ENCODE measurements at regions not wholly inside any gene's neighbourhood (a gene's known extent, or its start where the extent isn't known, plus 50 kb on each side); places are given as distances from the start of the nearest gene placed in this dataset.
"Not testable (repeated sequence)": the region's sequence is repeated elsewhere in the genome, so short reads cannot be mapped to it uniquely, and the experiment has no call there.

DNA sequence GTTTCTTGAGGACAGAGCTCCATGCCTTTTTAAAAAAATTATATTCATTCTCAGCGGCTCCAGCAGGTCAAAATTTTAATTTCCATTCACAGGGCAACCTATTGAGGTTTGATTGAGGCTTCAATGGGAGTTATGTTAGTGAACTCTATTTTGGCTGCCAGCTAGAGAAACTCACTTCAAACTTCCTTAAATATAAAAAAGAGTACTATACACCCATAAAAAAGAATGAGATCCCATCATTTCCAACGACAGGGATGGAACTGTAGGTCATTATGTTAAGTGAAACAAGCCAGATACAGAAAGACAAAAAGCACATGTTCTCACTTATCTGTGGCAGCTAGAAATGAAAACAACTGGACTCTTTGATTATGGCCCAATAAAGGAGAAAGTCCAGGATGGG is 176.8 kb upstream of the IL12B start:
- Mint-ChIP-seq H3K9me3 (no peaks in the 10 kb centered on the region), H3K4me3 (no peak overlapping the region), H3K4me1 (no peaks in the 10 kb centered on the region), H3K27ac (no peak overlapping the region), H3K27me3 (no peaks in the 10 kb centered on the region), H3K36me3 (peaks cover 5% of the 10 kb centered on the region)
- DNase-seq (ENCODE audit: low spot score in 2 of 2) (no peak), ATAC-seq (ENCODE audit: low read depth) (no peak)

- DNase-seq (ENCODE audit: low spot score in 2 of 2) = no peak
- Mint-ChIP-seq H3K4me3 (no peak overlapping the region), H3K9me3 (no peaks in the 10 kb centered on the region), H3K27me3 (no peaks in the 10 kb centered on the region), H3K4me1 (no peaks in the 10 kb centered on the region), H3K36me3 (peaks cover 5% of the 10 kb centered on the region), H3K27ac (no peak overlapping the region)
- no peak for ATAC-seq (ENCODE audit: low read depth)
These were observed 177.4 kb upstream of the IL12B start for GRCh38 chr5:159507661-159508060.

DNA sequence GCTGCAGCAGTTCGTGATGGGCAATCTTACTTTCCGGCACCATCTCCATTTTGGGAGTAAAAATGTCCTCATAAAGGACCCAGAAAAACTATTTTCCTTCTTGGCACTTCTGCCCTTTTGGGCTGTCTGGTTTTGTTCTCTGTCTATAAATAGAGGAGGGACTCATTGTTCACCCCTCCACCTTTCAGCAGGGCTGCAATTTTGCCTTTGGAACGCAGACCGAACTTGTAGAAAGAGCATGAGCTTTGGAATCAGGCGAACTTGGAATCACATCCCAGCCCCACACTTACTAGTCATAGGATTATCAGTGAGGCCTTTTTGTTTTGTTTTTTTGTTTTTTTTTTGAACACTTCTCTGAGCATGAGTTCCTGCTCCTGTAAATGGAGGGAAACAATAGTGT is 178.1 kb upstream of the IL12B start:
- no peak for ATAC-seq (ENCODE audit: low read depth)
- Mint-ChIP-seq H3K9me3 (no peaks in the 10 kb centered on the region), H3K4me1 (no peaks in the 10 kb centered on the region), H3K27ac (no peak overlapping the region), H3K27me3 (no peaks in the 10 kb centered on the region), H3K4me3 (no peak overlapping the region), H3K36me3 (peaks cover 5% of the 10 kb centered on the region)
- no peak for DNase-seq (ENCODE audit: low spot score in 2 of 2)

- H3K9me3 Mint-ChIP-seq = no peaks in the 10 kb centered on the region
- no peak overlapping the region for H3K27ac Mint-ChIP-seq
- no peak overlapping the region for H3K4me3 Mint-ChIP-seq
- H3K4me1 Mint-ChIP-seq = no peaks in the 10 kb centered on the region
- ATAC-seq (ENCODE audit: low read depth) (no peak), DNase-seq (ENCODE audit: low spot score in 2 of 2) (no peak)
- no peaks in the 10 kb centered on the region for H3K27me3 Mint-ChIP-seq
- peaks cover 5% of the 10 kb centered on the region for H3K36me3 Mint-ChIP-seq
These were observed 178.8 kb upstream of the IL12B start for GRCh38 chr5:159509002-159509660.

DNA sequence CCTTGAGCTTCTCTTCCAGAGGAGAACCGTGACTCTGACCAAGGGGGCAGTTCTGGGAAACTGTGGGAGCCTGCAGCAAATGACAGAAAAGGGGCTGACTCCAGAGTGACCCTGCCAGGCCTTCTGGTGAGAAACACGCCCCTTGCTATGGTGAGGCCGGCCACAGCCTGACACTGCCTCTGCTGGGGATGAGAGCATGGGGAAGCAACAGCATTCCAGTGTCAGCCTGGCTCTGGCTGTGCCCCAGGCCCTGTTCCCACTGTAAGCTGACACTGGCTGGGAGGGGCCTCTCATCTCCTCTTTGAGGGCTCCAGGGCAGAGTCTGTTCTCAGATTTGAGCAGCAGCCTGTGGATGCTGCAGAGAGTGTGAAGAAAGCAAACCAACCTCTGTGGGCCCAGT is 180.0 kb upstream of the IL12B start:
- peaks cover 3% of the 10 kb centered on the region for H3K4me1 Mint-ChIP-seq
- no peaks in the 10 kb centered on the region for H3K27me3 Mint-ChIP-seq
- H3K27ac Mint-ChIP-seq = no peak overlapping the region
- no peaks in the 10 kb centered on the region for H3K9me3 Mint-ChIP-seq
- peaks cover 5% of the 10 kb centered on the region for H3K36me3 Mint-ChIP-seq
- DNase-seq (ENCODE audit: low spot score in 2 of 2) (no peak), ATAC-seq (ENCODE audit: low read depth) (no peak)
- H3K4me3 Mint-ChIP-seq = no peak overlapping the region

DNA sequence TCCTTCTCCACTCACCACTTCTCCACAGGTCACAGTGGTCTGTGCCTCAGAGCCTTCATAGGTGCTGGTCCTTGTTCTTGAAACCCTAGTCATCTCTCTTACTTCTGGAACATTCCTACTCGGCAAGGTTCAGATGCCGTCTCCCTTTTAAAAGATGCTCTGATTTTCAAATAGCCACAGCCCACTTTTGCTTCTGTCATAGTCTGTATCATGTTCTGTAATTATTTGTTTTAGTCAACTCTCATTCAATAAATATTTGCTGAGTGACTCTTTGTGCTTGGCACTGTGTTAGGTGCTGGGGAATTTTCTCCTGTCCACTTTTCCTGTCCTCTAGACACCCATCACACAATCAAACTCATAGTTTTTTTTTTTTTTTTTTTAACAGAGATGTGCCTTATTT is 181.3 kb upstream of the IL12B start:
- Mint-ChIP-seq H3K27ac (no peak overlapping the region), H3K9me3 (no peaks in the 10 kb centered on the region)

DNA sequence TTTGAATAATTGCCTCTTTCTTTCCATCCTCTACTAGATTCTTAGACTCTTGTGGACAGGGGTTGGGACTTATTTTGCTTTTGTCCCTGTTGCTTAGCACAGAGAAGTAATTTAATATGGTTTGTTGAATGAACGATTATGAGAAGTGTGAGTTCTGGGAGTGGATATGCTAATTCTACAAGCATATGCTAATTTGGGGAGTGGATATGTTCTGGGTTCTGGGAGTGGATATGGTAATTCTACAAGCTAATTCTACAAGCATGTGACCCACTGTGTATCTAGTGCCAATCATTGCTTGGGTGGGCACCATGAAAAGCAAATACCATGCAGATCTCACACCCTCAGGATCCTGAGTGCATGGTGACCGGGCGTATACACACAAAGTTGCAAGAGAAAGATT is 181.8 kb upstream of the IL12B start:
- Mint-ChIP-seq H3K27ac (no peak overlapping the region), H3K9me3 (no peaks in the 10 kb centered on the region), H3K4me3 (no peak overlapping the region), H3K36me3 (peaks cover 2% of the 10 kb centered on the region), H3K4me1 (peaks cover 7% of the 10 kb centered on the region), H3K27me3 (no peaks in the 10 kb centered on the region)
- no peak for DNase-seq (ENCODE audit: low spot score in 2 of 2)
- ATAC-seq (ENCODE audit: low read depth) = no peak

More for the DNA sequence above, 181.3 kb upstream of the IL12B start:
- H3K4me3 Mint-ChIP-seq = no peak overlapping the region
- DNase-seq (ENCODE audit: low spot score in 2 of 2) (no peak), ATAC-seq (ENCODE audit: low read depth) (no peak)
- peaks cover 7% of the 10 kb centered on the region for H3K4me1 Mint-ChIP-seq
- no peaks in the 10 kb centered on the region for H3K27me3 Mint-ChIP-seq
- H3K36me3 Mint-ChIP-seq = peaks cover 2% of the 10 kb centered on the region

- Mint-ChIP-seq H3K27ac (no peak overlapping the region), H3K4me1 (peaks cover 7% of the 10 kb centered on the region), H3K4me3 (no peak overlapping the region), H3K27me3 (no peaks in the 10 kb centered on the region), H3K9me3 (no peaks in the 10 kb centered on the region), H3K36me3 (peaks cover 4% of the 10 kb centered on the region)
- no peak for DNase-seq (ENCODE audit: low spot score in 2 of 2)
- no peak for ATAC-seq (ENCODE audit: low read depth)
These were observed 184.0 kb upstream of the IL12B start for GRCh38 chr5:159514229-159514810.

DNA sequence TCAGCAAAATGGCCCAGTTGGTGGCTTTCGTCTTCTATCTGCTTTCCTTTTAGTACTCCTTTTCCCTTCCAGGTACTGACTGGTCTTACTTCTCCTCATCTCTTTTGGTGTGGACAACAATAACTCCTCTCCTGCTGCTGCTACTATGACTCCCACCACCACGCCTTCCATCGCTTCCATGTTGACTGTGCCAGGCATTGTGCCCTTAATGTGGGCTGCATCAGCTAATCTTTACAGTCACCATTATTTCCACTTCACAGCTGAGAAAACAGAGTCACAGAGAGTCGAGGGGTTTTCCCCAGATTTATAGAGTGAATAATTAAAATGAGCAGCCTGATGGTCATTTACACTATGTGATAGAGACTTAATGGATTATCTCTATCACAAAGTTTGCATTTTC is 184.9 kb upstream of the IL12B start:
- Mint-ChIP-seq H3K36me3 (peaks cover 5% of the 10 kb centered on the region), H3K4me3 (no peak overlapping the region)

GRCh38 chr5:159515909-159516415 is 185.7 kb upstream of the IL12B start:
- Mint-ChIP-seq H3K36me3 (peaks cover 5% of the 10 kb centered on the region), H3K4me3 (no peak overlapping the region), H3K9me3 (no peaks in the 10 kb centered on the region), H3K27ac (no peak overlapping the region), H3K27me3 (no peaks in the 10 kb centered on the region), H3K4me1 (peaks cover 7% of the 10 kb centered on the region)
- DNase-seq (ENCODE audit: low spot score in 2 of 2) (peak; percentile 41 to 46), ATAC-seq (ENCODE audit: low read depth) (peak; percentile 84)

More for the DNA sequence above, 184.9 kb upstream of the IL12B start:
- Mint-ChIP-seq H3K27ac (no peak overlapping the region), H3K27me3 (no peaks in the 10 kb centered on the region), H3K9me3 (no peaks in the 10 kb centered on the region), H3K4me1 (peaks cover 7% of the 10 kb centered on the region)
- DNase-seq (ENCODE audit: low spot score in 2 of 2) = no peak
- no peak for ATAC-seq (ENCODE audit: low read depth)

GRCh38 chr5:159518371-159518770 is 188.1 kb upstream of the IL12B start:
- H3K36me3 Mint-ChIP-seq = peaks cover 10% of the 10 kb centered on the region
- DNase-seq (ENCODE audit: low spot score in 2 of 2) = no peak
- peaks cover 7% of the 10 kb centered on the region for H3K4me1 Mint-ChIP-seq

DNA sequence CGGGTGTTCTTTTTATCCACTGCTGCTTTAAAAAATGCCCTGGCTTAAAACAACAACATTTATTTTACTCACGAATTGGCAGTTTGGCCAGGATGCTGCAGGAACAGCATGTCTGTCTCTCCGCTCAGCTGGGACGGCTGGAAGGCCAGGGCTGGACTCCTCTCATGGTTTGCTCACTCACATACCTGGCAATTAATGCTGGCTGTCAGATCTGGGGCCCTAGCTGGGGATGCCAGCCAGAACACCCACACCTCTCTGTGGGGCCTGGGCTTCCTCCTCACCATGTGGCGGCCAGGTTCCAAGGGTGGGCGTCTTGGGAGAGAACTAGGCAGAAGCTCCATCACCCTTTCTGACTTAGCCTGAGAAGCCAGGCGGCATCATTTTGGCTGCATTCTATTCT is 189.1 kb upstream of the IL12B start:
- Mint-ChIP-seq H3K4me1 (peaks cover 7% of the 10 kb centered on the region), H3K9me3 (no peaks in the 10 kb centered on the region)

More at GRCh38 chr5:159518371-159518770, 188.1 kb upstream of the IL12B start:
- H3K27me3 Mint-ChIP-seq = no peaks in the 10 kb centered on the region
- H3K4me3 Mint-ChIP-seq = no peak overlapping the region
- H3K9me3 Mint-ChIP-seq = no peaks in the 10 kb centered on the region
- ATAC-seq (ENCODE audit: low read depth) = no peak
- no peak overlapping the region for H3K27ac Mint-ChIP-seq

GRCh38 chr5:159522841-159523240 is 192.6 kb upstream of the IL12B start:
- H3K36me3 Mint-ChIP-seq = peaks cover 17% of the 10 kb centered on the region
- no peak overlapping the region for H3K4me3 Mint-ChIP-seq
- no peaks in the 10 kb centered on the region for H3K4me1 Mint-ChIP-seq

More for the DNA sequence above, 189.1 kb upstream of the IL12B start:
- peaks cover 11% of the 10 kb centered on the region for H3K36me3 Mint-ChIP-seq
- H3K27me3 Mint-ChIP-seq = no peaks in the 10 kb centered on the region
- no peak for ATAC-seq (ENCODE audit: low read depth)
- H3K4me3 Mint-ChIP-seq = no peak overlapping the region
- no peak for DNase-seq (ENCODE audit: low spot score in 2 of 2)
- H3K27ac Mint-ChIP-seq = no peak overlapping the region

GRCh38 chr5:159524279-159524678 is 194.0 kb upstream of the IL12B start:
- H3K4me3 Mint-ChIP-seq; ATAC-seq (ENCODE audit: low read depth); H3K27me3 Mint-ChIP-seq; H3K4me1 Mint-ChIP-seq; DNase-seq (ENCODE audit: low spot score in 2 of 2); H3K9me3 Mint-ChIP-seq; H3K27ac Mint-ChIP-seq: not testable (repeated sequence)
- peaks cover 18% of the 10 kb centered on the region for H3K36me3 Mint-ChIP-seq

More at GRCh38 chr5:159522841-159523240, 192.6 kb upstream of the IL12B start:
- no peak overlapping the region for H3K27ac Mint-ChIP-seq
- ATAC-seq (ENCODE audit: low read depth) (no peak), DNase-seq (ENCODE audit: low spot score in 2 of 2) (no peak)
- H3K9me3 Mint-ChIP-seq = peaks cover 1% of the 10 kb centered on the region
- no peaks in the 10 kb centered on the region for H3K27me3 Mint-ChIP-seq

GRCh38 chr5:159525117-159525516 is 194.8 kb upstream of the IL12B start:
- Mint-ChIP-seq H3K36me3 (peaks cover 17% of the 10 kb centered on the region), H3K9me3 (peaks cover 1% of the 10 kb centered on the region), H3K4me3 (no peak overlapping the region), H3K27me3 (no peaks in the 10 kb centered on the region), H3K27ac (no peak overlapping the region), H3K4me1 (no peaks in the 10 kb centered on the region)
- no peak for DNase-seq (ENCODE audit: low spot score in 2 of 2)
- no peak for ATAC-seq (ENCODE audit: low read depth)

All from memory B cell (primary cell).